ENCODE measurements at regions not wholly inside any gene's neighbourhood (a gene's known extent, or its start where the extent isn't known, plus 50 kb on each side); places are given as distances from the start of the nearest gene placed in this dataset.

- no peaks in the 10 kb centered on the region for H3K4me1 ChIP-seq (ENCODE audit: control insufficient read depth in 2 of 3, insufficient read depth in 2 of 3, low read depth in 1 of 3, low read length in 3 of 3)
- no peak overlapping the region for H3K27ac ChIP-seq (ENCODE audit: low read depth in 2 of 2, low read length in 2 of 2)
- H3K9me3 ChIP-seq (ENCODE audit: control insufficient read depth in 2 of 3, insufficient read depth in 1 of 3, low read length in 3 of 3), result no peaks in the 10 kb centered on the region
- TF ChIP-seq, protein P1, sequence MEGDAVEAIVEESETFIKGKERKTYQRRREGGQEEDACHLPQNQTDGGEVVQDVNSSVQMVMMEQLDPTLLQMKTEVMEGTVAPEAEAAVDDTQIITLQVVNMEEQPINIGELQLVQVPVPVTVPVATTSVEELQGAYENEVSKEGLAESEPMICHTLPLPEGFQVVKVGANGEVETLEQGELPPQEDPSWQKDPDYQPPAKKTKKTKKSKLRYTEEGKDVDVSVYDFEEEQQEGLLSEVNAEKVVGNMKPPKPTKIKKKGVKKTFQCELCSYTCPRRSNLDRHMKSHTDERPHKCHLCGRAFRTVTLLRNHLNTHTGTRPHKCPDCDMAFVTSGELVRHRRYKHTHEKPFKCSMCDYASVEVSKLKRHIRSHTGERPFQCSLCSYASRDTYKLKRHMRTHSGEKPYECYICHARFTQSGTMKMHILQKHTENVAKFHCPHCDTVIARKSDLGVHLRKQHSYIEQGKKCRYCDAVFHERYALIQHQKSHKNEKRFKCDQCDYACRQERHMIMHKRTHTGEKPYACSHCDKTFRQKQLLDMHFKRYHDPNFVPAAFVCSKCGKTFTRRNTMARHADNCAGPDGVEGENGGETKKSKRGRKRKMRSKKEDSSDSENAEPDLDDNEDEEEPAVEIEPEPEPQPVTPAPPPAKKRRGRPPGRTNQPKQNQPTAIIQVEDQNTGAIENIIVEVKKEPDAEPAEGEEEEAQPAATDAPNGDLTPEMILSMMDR (IDR thresholded peaks at IDR 0.05; ENCODE audit: borderline replicate concordance, extremely low read depth, insufficient read depth), result no peak
- H3K36me3 ChIP-seq (ENCODE audit: control insufficient read depth in 2 of 3, insufficient read depth in 3 of 3, low read length in 3 of 3), result no peaks in the 10 kb centered on the region
- FAIRE-seq (no peak), DNase-seq (no peak)
- no peak overlapping the region for H3K9ac ChIP-seq (ENCODE audit: low read length in 3 of 3)
- H3K4me3 ChIP-seq (ENCODE audit: low read length in 3 of 3), result no peak overlapping the region
- intact Hi-C loops (cut with DNase I), result no loop called here
- no peaks in the 10 kb centered on the region for H3K27me3 ChIP-seq (ENCODE audit: control insufficient read depth, insufficient read depth, low read length)
Measured at GRCh38 chr7:121485467-121486243, 89.5 kb upstream of the FAM3C start.

DNA sequence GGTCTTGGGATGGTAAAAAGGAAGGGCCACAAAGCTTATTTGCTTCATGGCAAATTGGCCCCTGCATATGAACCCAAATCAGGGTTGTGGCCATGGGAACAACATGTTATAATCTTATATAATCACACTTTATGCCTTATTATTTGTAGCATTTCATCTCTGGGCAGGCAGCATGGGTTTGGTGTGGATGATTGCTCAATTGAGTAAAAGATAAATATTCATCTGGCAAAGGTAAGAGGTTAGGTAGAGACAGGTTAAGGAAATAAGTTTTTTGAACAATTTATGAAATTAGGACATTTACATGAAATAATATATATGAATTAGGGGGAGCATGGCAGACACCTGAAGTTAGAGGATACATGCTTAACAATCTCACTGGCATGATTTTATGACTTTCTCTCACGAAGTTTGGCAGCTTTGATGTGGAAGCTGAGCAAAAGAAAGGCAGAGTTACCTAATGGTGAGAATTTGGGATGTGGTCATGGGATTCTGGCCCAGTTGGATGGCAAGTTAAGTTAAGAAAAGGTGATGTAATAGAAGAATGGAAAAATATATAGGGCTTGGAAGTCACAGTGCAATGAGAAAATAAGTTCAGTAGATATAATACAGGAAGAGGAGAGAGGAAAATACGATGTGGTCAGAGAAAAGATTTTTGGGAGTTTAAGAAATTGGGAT lies 88.1 kb upstream of the FAM3C start:
- TF ChIP-seq, protein P1 (IDR thresholded peaks at IDR 0.05; ENCODE audit: borderline replicate concordance, extremely low read depth, insufficient read depth), result no peak
- H3K4me1 ChIP-seq (ENCODE audit: control insufficient read depth in 2 of 3, insufficient read depth in 2 of 3, low read depth in 1 of 3, low read length in 3 of 3), result no peaks in the 10 kb centered on the region
- H3K9me3 ChIP-seq (ENCODE audit: control insufficient read depth in 2 of 3, insufficient read depth in 1 of 3, low read length in 3 of 3), result no peaks in the 10 kb centered on the region
- no peak overlapping the region for H3K27ac ChIP-seq (ENCODE audit: low read depth in 2 of 2, low read length in 2 of 2)
- H3K4me3 ChIP-seq (ENCODE audit: low read length in 3 of 3), result no peak overlapping the region
- no peaks in the 10 kb centered on the region for H3K36me3 ChIP-seq (ENCODE audit: control insufficient read depth in 2 of 3, insufficient read depth in 3 of 3, low read length in 3 of 3)
- intact Hi-C loops (cut with DNase I), result no loop called here
- H3K9ac ChIP-seq (ENCODE audit: low read length in 3 of 3), result no peak overlapping the region
- DNase-seq (no peak), FAIRE-seq (no peak)
- no peaks in the 10 kb centered on the region for H3K27me3 ChIP-seq (ENCODE audit: control insufficient read depth, insufficient read depth, low read length)

- Histone ChIP-seq H3K9me3 (ENCODE audit: control insufficient read depth in 2 of 3, insufficient read depth in 1 of 3, low read length in 3 of 3) (no peaks in the 10 kb centered on the region), H3K36me3 (ENCODE audit: control insufficient read depth in 2 of 3, insufficient read depth in 3 of 3, low read length in 3 of 3) (no peaks in the 10 kb centered on the region), H3K27ac (ENCODE audit: low read depth in 2 of 2, low read length in 2 of 2) (no peak overlapping the region), H3K4me3 (ENCODE audit: low read length in 3 of 3) (no peak overlapping the region), H3K9ac (ENCODE audit: low read length in 3 of 3) (no peak overlapping the region), H3K27me3 (ENCODE audit: control insufficient read depth, insufficient read depth, low read length) (no peaks in the 10 kb centered on the region), H3K4me1 (ENCODE audit: control insufficient read depth in 2 of 3, insufficient read depth in 2 of 3, low read depth in 1 of 3, low read length in 3 of 3) (no peaks in the 10 kb centered on the region)
- intact Hi-C loops (cut with DNase I), result no loop called here
- TF ChIP-seq, protein P1 (IDR thresholded peaks at IDR 0.05; ENCODE audit: borderline replicate concordance, extremely low read depth, insufficient read depth), result no peak
- FAIRE-seq (no peak), DNase-seq (no peak)
Measured at GRCh38 chr7:121480566-121481335, 84.6 kb upstream of the FAM3C start.
